Natural killer cell treated with Interleukin-12 subunit alpha and Interleukin-12 subunit beta and Interleukin-15 and Interleukin-18, amount 100 ng/mL, for 72 hours (primary cell): ENCODE measurements at regions not wholly inside any gene's neighbourhood (a gene's known extent, or its start where the extent isn't known, plus 50 kb on each side); places are given as distances from the start of the nearest gene placed in this dataset.

Experiments
- ATAC-seq, 2 donors: fragments of 150-1000 bp; cut with Tn5 transposase in 1 of 2; sonication (Bioruptor Pico), chemical (Tn5 transposase) in 1 of 2; 2 replicates each; pipeline ENCODE4 v1.10.0; 2021
- DNase-seq: peaks from one replicate; pipeline ENCODE4 v3.0.0; 2022; ENCODE audit warnings: low spot score
- H3K27ac Mint-ChIP-seq, 2 donors: 1 replicate in 1 of 2; 2 replicates in 1 of 2; pipeline ENCODE4 v1.8.0; 2022; ENCODE audit warnings: mixed read lengths in 2 of 2, mild to moderate bottlenecking in 1 of 2, moderate library complexity in 1 of 2
- H3K27me3 Mint-ChIP-seq, 2 donors: 1 replicate in 1 of 2; 2 replicates in 1 of 2; pipeline ENCODE4 v1.8.0; 2022; ENCODE audit warnings: mixed read lengths in 2 of 2
- H3K36me3 Mint-ChIP-seq: one replicate; pipeline ENCODE4 v1.8.0; 2022; ENCODE audit warnings: mixed read lengths
- H3K4me1 Mint-ChIP-seq, 2 donors: 1 replicate in 1 of 2; 2 replicates in 1 of 2; pipeline ENCODE4 v1.8.0; 2022; ENCODE audit warnings: low read depth in 2 of 2, mixed read lengths in 2 of 2, mild to moderate bottlenecking in 1 of 2
- H3K4me3 Mint-ChIP-seq: one replicate; pipeline ENCODE4 v1.8.0; 2022; ENCODE audit warnings: mixed read lengths
- H3K9me3 Mint-ChIP-seq: 2 replicates; pipeline ENCODE4 v1.8.0; 2022; ENCODE audit warnings: mixed read lengths

DNA sequence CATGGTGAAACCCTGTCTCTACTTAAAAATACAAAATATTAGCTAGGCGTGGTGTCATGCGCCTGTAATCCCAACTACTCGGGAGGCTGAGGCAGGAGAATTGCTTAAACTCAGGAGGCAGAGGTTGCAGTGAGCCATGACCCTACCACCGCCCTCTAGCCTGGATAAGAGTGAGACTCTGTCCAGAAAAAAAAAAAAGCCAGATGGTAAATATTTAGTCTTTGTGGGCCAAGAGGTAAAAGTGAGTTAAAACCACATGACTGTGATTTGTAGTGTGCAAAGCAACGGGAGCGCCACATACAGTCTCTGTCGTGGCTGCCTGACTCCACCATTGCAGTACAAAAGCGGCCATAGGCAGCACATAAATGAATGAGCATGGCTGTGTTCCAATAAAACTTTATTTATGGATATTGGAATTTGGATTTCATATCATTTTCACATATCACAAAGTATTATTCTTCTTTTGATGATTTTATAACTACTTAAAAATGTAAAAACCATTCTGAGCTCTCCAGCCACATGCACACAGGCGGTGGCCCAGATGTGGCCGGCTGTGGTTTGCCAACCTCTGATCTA, 51.8 kb upstream of the CASZ1 start:
- no peak overlapping the region for H3K4me3 Mint-ChIP-seq
- no peak for DNase-seq
- no peaks in the 10 kb centered on the region for H3K9me3 Mint-ChIP-seq
- no peak overlapping the region for H3K27ac Mint-ChIP-seq
- H3K27me3 Mint-ChIP-seq = peaks cover 0 to 15% of the 10 kb centered on the region in 2 donors
- no peaks in the 10 kb centered on the region for H3K36me3 Mint-ChIP-seq
- ATAC-seq = no peak
- H3K4me1 Mint-ChIP-seq = no peaks in the 10 kb centered on the region

GRCh38 chr1:10850026-10850425, 53.6 kb upstream of the CASZ1 start:
- ATAC-seq (no peak), DNase-seq (no peak)
- H3K27ac Mint-ChIP-seq = no peak overlapping the region
- H3K4me3 Mint-ChIP-seq = no peak overlapping the region
- H3K4me1 Mint-ChIP-seq = no peaks in the 10 kb centered on the region
- H3K27me3 Mint-ChIP-seq = peaks cover 3 to 8% of the 10 kb centered on the region in 2 donors
- no peaks in the 10 kb centered on the region for H3K9me3 Mint-ChIP-seq
- H3K36me3 Mint-ChIP-seq = no peaks in the 10 kb centered on the region

GRCh38 chr1:10851024-10852013, 54.9 kb upstream of the CASZ1 start:
- Mint-ChIP-seq H3K27ac (no peak overlapping the region), H3K36me3 (no peaks in the 10 kb centered on the region), H3K4me1 (no peaks in the 10 kb centered on the region), H3K4me3 (no peak overlapping the region), H3K9me3 (no peaks in the 10 kb centered on the region), H3K27me3 (peaks cover 4 to 7% of the 10 kb centered on the region in 2 donors)
- DNase-seq = no peak
- ATAC-seq = no peak

- Mint-ChIP-seq H3K9me3 (no peaks in the 10 kb centered on the region), H3K27ac (no peak overlapping the region), H3K4me1 (no peaks in the 10 kb centered on the region), H3K36me3 (no peaks in the 10 kb centered on the region), H3K4me3 (no peak overlapping the region), H3K27me3 (peaks cover 4 to 7% of the 10 kb centered on the region in 2 donors)
- ATAC-seq = no peak
- DNase-seq = no peak
Observed at GRCh38 chr1:10852018-10852417, 55.6 kb upstream of the CASZ1 start.

DNA sequence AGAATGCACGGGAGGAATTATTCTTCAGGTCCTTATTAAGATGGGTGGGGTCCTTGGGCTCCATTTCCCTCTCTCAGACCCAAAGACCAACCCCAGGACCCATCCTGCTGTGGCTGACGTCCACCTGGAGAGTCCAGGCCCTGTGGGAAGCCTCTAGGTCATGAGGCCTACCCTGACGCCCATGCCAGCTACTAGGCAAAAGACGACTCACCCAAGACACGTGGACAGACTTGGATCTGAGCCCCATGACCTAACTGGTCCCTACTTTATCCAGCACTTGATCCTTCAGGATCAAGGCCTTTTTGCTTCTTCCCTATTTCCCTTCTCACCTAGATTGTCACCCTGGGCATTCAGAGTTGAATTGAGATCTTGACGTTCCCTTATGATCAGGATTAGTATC, 56.0 kb upstream of the CASZ1 start:
- no peaks in the 10 kb centered on the region for H3K9me3 Mint-ChIP-seq
- no peak overlapping the region for H3K27ac Mint-ChIP-seq
- H3K4me3 Mint-ChIP-seq = no peak overlapping the region
- H3K4me1 Mint-ChIP-seq = no peaks in the 10 kb centered on the region
- no peak for ATAC-seq
- no peaks in the 10 kb centered on the region for H3K36me3 Mint-ChIP-seq
- DNase-seq = no peak
- H3K27me3 Mint-ChIP-seq = peaks cover 4 to 7% of the 10 kb centered on the region in 2 donors

DNA sequence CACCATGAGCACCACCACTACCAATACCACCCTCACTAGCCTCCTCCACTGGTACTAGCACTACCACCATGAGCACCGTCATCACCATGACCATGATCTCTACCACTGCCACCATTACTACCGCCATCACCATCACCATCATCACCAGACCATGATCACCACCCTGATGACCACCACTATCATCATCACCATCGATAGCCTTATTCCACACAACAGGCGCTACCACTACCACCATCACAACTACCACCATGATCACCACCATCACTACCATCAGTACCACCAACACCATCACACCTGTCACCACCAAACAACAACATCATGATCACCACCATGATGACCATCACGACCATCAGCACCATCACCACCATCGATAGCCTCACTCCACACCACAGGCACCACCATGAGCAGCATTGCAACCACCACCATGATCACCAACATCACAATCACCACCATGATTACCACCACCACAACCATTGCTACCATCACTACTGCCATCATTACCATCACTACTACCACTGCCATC, 56.6 kb upstream of the CASZ1 start:
- H3K9me3 Mint-ChIP-seq = no peaks in the 10 kb centered on the region
- H3K27me3 Mint-ChIP-seq = peaks cover 4 to 7% of the 10 kb centered on the region in 2 donors
- ATAC-seq = no peak
- DNase-seq = no peak
- H3K36me3 Mint-ChIP-seq = no peaks in the 10 kb centered on the region
- H3K4me3 Mint-ChIP-seq = no peak overlapping the region
- no peaks in the 10 kb centered on the region for H3K4me1 Mint-ChIP-seq
- H3K27ac Mint-ChIP-seq = no peak overlapping the region

DNA sequence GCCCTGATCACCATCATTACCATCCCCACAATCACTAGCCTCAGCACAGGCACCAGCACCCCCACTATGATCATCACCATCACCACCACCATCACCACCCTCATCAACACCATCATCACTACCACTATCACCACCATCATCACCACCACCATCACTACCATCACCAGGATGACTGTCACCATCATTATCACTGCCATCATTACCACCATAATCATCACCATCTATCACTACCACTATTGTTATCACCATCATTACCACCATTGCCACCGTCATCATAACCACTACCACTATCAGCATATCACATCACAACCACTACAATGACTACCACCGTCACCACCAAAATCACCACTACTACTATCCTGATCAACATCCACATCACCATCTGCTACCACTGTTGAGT, 57.3 kb upstream of the CASZ1 start:
- DNase-seq = no peak
- Mint-ChIP-seq H3K36me3 (no peaks in the 10 kb centered on the region), H3K27me3 (peaks cover 4 to 7% of the 10 kb centered on the region in 2 donors), H3K4me1 (no peaks in the 10 kb centered on the region), H3K9me3 (no peaks in the 10 kb centered on the region), H3K4me3 (no peak overlapping the region), H3K27ac (no peak overlapping the region)
- no peak for ATAC-seq

GRCh38 chr1:10854856-10855459, 58.5 kb upstream of the CASZ1 start:
- Mint-ChIP-seq H3K27ac (no peak overlapping the region), H3K9me3 (no peaks in the 10 kb centered on the region), H3K4me3 (no peak overlapping the region), H3K4me1 (no peaks in the 10 kb centered on the region), H3K36me3 (no peaks in the 10 kb centered on the region), H3K27me3 (peaks cover 4 to 7% of the 10 kb centered on the region in 2 donors)
- ATAC-seq = no peak
- no peak for DNase-seq

GRCh38 chr1:10856176-10856683, 59.8 kb upstream of the CASZ1 start:
- Mint-ChIP-seq H3K27me3 (peaks cover 7 to 10% of the 10 kb centered on the region in 2 donors), H3K4me1 (no peaks in the 10 kb centered on the region), H3K36me3 (no peaks in the 10 kb centered on the region), H3K9me3 (no peaks in the 10 kb centered on the region), H3K4me3 (no peak overlapping the region), H3K27ac (no peak overlapping the region)
- ATAC-seq = no peak
- no peak for DNase-seq

DNA sequence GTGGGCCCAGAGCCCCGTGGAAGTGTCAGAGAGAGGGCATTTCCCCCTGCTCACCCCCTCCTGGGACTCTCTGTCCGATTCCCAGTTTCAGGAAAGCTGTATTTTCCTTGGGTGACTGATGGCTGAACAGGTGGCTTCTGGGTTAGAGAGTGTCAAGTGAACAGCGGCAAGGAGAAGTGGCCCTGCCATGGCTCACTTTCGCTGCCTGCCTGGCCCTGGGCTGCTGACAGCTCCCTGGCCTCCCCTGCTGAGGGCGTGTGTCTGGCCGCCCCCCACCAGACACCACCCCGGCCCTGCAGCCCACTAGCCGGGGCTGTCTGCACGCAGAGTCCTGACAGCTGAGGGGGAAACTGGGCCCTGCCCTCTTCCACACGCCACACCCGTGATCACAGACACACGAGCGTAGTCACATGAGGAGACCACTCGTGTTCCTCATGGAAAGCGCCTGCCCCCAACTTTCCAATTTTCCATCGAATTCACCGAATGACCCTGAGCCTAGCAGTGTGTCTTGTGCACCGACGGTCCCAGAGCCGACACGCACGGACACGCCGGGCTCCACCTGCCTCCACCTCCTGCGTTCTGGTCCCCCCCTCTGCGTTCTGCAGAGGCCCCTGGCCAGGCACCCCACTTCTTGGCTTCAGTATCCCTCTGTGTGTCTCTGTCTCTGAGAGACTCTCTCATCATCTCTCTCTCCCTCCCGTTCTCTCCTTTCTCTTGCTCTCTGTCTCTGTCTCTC, 60.6 kb upstream of the CASZ1 start:
- no peaks in the 10 kb centered on the region for H3K4me1 Mint-ChIP-seq
- no peaks in the 10 kb centered on the region for H3K9me3 Mint-ChIP-seq
- peaks cover 7 to 10% of the 10 kb centered on the region in 2 donors for H3K27me3 Mint-ChIP-seq
- ATAC-seq = no peak
- H3K36me3 Mint-ChIP-seq = no peaks in the 10 kb centered on the region
- no peak overlapping the region for H3K27ac Mint-ChIP-seq
- H3K4me3 Mint-ChIP-seq = no peak overlapping the region
- DNase-seq = no peak

- Mint-ChIP-seq H3K27ac (no peak overlapping the region), H3K36me3 (no peaks in the 10 kb centered on the region), H3K9me3 (no peaks in the 10 kb centered on the region), H3K27me3 (peaks cover 7 to 10% of the 10 kb centered on the region in 2 donors), H3K4me3 (no peak overlapping the region), H3K4me1 (no peaks in the 10 kb centered on the region)
- ATAC-seq (no peak), DNase-seq (no peak)
Observed at GRCh38 chr1:10857687-10858086, 61.2 kb upstream of the CASZ1 start.

DNA sequence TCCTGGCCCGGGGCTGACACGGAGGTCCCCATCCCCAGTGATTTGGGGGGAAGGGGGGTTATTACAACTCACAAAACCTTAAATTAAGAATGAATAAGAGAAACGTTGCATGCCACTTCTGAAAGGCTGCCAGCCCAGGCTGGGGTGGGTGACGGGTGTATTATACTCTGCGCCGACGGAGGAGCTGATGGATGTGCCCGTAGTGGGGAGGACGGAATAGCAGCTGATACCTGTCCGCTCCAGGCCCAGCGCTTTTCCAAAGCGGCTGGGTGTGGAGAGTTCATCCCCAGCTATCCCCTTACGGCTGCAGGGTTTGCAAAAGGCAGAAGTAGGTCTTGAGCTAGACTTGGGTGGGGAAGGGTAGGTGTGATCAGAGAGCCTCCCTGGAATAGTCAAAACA, 63.8 kb upstream of the CASZ1 start:
- no peaks in the 10 kb centered on the region for H3K4me1 Mint-ChIP-seq
- no peak for ATAC-seq
- H3K27ac Mint-ChIP-seq = no peak overlapping the region
- DNase-seq = no peak
- no peaks in the 10 kb centered on the region for H3K36me3 Mint-ChIP-seq
- H3K27me3 Mint-ChIP-seq = peaks cover 22 to 26% of the 10 kb centered on the region in 2 donors
- no peaks in the 10 kb centered on the region for H3K9me3 Mint-ChIP-seq
- H3K4me3 Mint-ChIP-seq = no peak overlapping the region

GRCh38 chr1:10860682-10861081, 64.2 kb upstream of the CASZ1 start:
- no peaks in the 10 kb centered on the region for H3K36me3 Mint-ChIP-seq
- H3K4me3 Mint-ChIP-seq = no peak overlapping the region
- H3K27ac Mint-ChIP-seq = no peak overlapping the region
- H3K4me1 Mint-ChIP-seq = peaks cover 0 to under 1% of the 10 kb centered on the region in 2 donors
- peaks cover 25 to 31% of the 10 kb centered on the region in 2 donors for H3K27me3 Mint-ChIP-seq
- no peak for DNase-seq
- ATAC-seq = no peak
- no peaks in the 10 kb centered on the region for H3K9me3 Mint-ChIP-seq
